Panc1 (cell line): ENCODE measurements at regions not wholly inside any gene's neighbourhood (a gene's known extent, or its start where the extent isn't known, plus 50 kb on each side); places are given as distances from the start of the nearest gene placed in this dataset.

Source experiments
- ATAC-seq: fragments of 200-7000 bp; cut with Tn5 transposase; 2 replicates; pipeline ENCODE4 v1.9.1; 2020; ENCODE audit warnings: mild to moderate bottlenecking, moderate library complexity
- BruUV-seq: library from RNA; stranded (reverse); fragments of 400-500 nt; replicated peaks from 2 replicates; lab custom pipeline; 2021; lab: Mats Ljungman, UMichigan
- CTCF ChIA-PET: fragments of 300-600 bp; sonication (Branson Sonifier 250); formaldehyde crosslinking; loops from one replicate; lab custom pipeline; 2022; ENCODE audit warnings: antibody characterized with exemption; lab: Charles Lee
- POLR2A ChIA-PET: fragments of 300-600 bp; sonication (Branson Sonifier 250); formaldehyde crosslinking; loops from one replicate; lab custom pipeline; 2022; ENCODE audit warnings: antibody characterized with exemption; lab: Charles Lee
- DNase-seq: peaks from one replicate; pipeline ENCODE4 v3.0.0-alpha.2; 2010; ENCODE audit warnings: low read depth, low spot score
- H3K27ac ChIP-seq: 2 replicates; pipeline ENCODE4 v1.5.1; 2011; ENCODE audit warnings: mild to moderate bottlenecking, low read length, inconsistent platforms
- H3K27me3 ChIP-seq: fragments of 200-500 bp; sonication (Bioruptor generic); 2 replicates; pipeline ENCODE4 v1.6.0; 2014; ENCODE audit warnings: low read length, inconsistent platforms; ENCODE audit not compliant: control insufficient read depth, insufficient read depth
- H3K36me3 ChIP-seq: fragments of 200-500 bp; sonication (Bioruptor generic); 2 replicates; pipeline ENCODE4 v1.5.1; 2014; ENCODE audit warnings: inconsistent platforms, mild to moderate bottlenecking, low read length, moderate library complexity; ENCODE audit not compliant: control insufficient read depth, insufficient read depth
- H3K4me1 ChIP-seq: 2 replicates; pipeline ENCODE4 v1.5.1; 2011; ENCODE audit warnings: inconsistent platforms, mild to moderate bottlenecking, low read length, moderate library complexity; ENCODE audit not compliant: control insufficient read depth, insufficient read depth
- H3K4me3 ChIP-seq, 2 experiments: 2 replicates each; pipeline ENCODE4 v1.5.1; 2011 to 2012; ENCODE audit warnings: low read depth in 2 of 2, low read length in 2 of 2, mild to moderate bottlenecking in 2 of 2, inconsistent platforms in 1 of 2, moderate library complexity in 1 of 2
- H3K9me3 ChIP-seq: fragments of 200-500 bp; sonication (Bioruptor generic); 2 replicates; pipeline ENCODE4 v1.5.1; 2014; ENCODE audit warnings: low read depth, mild to moderate bottlenecking, inconsistent platforms, low read length, moderate library complexity; ENCODE audit not compliant: control insufficient read depth, insufficient read depth
- POLR2AphosphoS5 ChIP-seq: IDR thresholded peaks from 2 replicates; pipeline ENCODE4 v1.6.1; 2012; ENCODE audit warnings: mild to moderate bottlenecking, low read depth, low read length, moderate library complexity
- SIN3A ChIP-seq: IDR thresholded peaks from 2 replicates; pipeline ENCODE4 v1.6.1; 2012; ENCODE audit warnings: low read depth, mild to moderate bottlenecking, low read length, moderate library complexity, borderline replicate concordance; ENCODE audit not compliant: insufficient read depth
- TCF7L2 ChIP-seq: IDR thresholded peaks from 2 replicates; pipeline ENCODE4 v1.6.1; 2011; ENCODE audit warnings: mild to moderate bottlenecking, low read depth, low read length, inconsistent platforms
- in situ Hi-C: cut with HindIII; loops from 2 replicates; pipeline ENCODE4 v1.10.0; 2016; ENCODE audit warnings: low sequenced_read_pairs, low pct_unique_long_range_greater_than_20kb
- intact Hi-C: fragments of 100-400 bp; cut with micrococcal nuclease; formaldehyde crosslinking; loops from one replicate; pipeline ENCODE4 v1.10.0; 2022; ENCODE audit not compliant: unreplicated experiment
- TF ChIP-seq, protein P1 (sequence below), 2 experiments: IDR thresholded peaks; 2 replicates each; pipeline ENCODE4 v1.6.1; 2011 to 2012; ENCODE audit warnings: low read depth in 2 of 2, control low read depth in 1 of 2, low read length in 1 of 2, mild to moderate bottlenecking in 1 of 2, moderate library complexity in 1 of 2; ENCODE audit not compliant: insufficient read depth in 1 of 2
- TF ChIP-seq, protein P2 (sequence below): fragments of 450-650 bp; IDR thresholded peaks from 2 replicates; pipeline ENCODE4 v1.5.1; 2017; ENCODE audit warnings: mild to moderate bottlenecking

DNA sequence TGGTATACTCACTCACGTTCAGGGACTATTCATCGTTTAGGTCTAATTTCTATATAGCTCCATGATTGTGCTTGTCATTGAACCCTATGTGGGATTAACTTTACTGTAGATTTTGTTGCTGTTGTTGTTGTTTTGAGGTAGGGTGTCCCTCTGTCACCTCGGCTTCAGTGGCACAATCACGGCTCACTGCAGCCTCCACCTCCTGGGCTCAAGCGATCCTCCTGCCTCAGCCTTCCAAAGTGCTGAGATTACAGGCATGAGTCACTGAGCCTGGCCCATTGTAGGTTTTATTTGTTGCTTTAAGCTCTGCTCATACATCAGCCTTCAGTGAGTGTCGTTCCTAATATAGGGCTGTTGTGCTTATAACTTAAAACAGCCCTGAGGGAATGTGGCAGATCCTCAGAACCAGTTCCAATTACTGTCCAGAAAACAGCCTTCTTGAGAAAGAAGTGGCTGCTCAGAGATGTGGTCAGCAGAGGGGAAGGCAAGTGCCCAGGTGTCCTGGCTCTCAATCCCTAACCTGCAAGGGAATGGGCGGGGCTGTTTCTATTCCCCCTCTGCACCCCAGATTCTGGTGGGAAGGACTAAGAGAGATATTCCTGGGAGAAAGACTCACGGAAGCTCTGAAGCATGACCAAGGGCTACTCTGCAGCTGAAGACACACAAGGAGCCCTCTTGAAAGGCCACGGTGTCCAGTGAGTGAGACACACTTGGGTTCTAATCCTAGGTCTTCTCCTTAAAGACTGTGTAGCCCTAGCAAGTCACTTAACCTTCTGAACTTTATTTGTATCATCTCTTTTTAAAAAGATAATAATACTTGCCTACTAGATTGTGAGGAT lies 79.6 kb upstream of the LCLAT1 start:
- POLR2A ChIA-PET = no interaction called here
- Histone ChIP-seq H3K4me1 (no peaks in the 10 kb centered on the region), H3K4me3 (no peak overlapping the region), H3K27me3 (no peaks in the 10 kb centered on the region; the same call in 1 of the 2 replicates), H3K9me3 (no peaks in the 10 kb centered on the region), H3K27ac (no peak overlapping the region), H3K36me3 (no peaks in the 10 kb centered on the region)
- no peak for DNase-seq
- TF ChIP-seq, protein P1, sequence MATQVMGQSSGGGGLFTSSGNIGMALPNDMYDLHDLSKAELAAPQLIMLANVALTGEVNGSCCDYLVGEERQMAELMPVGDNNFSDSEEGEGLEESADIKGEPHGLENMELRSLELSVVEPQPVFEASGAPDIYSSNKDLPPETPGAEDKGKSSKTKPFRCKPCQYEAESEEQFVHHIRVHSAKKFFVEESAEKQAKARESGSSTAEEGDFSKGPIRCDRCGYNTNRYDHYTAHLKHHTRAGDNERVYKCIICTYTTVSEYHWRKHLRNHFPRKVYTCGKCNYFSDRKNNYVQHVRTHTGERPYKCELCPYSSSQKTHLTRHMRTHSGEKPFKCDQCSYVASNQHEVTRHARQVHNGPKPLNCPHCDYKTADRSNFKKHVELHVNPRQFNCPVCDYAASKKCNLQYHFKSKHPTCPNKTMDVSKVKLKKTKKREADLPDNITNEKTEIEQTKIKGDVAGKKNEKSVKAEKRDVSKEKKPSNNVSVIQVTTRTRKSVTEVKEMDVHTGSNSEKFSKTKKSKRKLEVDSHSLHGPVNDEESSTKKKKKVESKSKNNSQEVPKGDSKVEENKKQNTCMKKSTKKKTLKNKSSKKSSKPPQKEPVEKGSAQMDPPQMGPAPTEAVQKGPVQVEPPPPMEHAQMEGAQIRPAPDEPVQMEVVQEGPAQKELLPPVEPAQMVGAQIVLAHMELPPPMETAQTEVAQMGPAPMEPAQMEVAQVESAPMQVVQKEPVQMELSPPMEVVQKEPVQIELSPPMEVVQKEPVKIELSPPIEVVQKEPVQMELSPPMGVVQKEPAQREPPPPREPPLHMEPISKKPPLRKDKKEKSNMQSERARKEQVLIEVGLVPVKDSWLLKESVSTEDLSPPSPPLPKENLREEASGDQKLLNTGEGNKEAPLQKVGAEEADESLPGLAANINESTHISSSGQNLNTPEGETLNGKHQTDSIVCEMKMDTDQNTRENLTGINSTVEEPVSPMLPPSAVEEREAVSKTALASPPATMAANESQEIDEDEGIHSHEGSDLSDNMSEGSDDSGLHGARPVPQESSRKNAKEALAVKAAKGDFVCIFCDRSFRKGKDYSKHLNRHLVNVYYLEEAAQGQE (IDR thresholded peaks at IDR 0.05; ENCODE audit: insufficient read depth in 1 of 2, low read depth in 2 of 2, low read length in 1 of 2) = no peak
- no peak for TF ChIP-seq TCF7L2
- TF ChIP-seq POLR2AphosphoS5 = no peak
- no peak for TF ChIP-seq SIN3A
- TF ChIP-seq, protein P2, sequence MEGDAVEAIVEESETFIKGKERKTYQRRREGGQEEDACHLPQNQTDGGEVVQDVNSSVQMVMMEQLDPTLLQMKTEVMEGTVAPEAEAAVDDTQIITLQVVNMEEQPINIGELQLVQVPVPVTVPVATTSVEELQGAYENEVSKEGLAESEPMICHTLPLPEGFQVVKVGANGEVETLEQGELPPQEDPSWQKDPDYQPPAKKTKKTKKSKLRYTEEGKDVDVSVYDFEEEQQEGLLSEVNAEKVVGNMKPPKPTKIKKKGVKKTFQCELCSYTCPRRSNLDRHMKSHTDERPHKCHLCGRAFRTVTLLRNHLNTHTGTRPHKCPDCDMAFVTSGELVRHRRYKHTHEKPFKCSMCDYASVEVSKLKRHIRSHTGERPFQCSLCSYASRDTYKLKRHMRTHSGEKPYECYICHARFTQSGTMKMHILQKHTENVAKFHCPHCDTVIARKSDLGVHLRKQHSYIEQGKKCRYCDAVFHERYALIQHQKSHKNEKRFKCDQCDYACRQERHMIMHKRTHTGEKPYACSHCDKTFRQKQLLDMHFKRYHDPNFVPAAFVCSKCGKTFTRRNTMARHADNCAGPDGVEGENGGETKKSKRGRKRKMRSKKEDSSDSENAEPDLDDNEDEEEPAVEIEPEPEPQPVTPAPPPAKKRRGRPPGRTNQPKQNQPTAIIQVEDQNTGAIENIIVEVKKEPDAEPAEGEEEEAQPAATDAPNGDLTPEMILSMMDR = no peak
- intact Hi-C loops (no loop called here), in situ Hi-C loops (no loop called here)
- CTCF ChIA-PET = no interaction called here
- ATAC-seq = no peak
- no TSS peak for BruUV-seq

DNA sequence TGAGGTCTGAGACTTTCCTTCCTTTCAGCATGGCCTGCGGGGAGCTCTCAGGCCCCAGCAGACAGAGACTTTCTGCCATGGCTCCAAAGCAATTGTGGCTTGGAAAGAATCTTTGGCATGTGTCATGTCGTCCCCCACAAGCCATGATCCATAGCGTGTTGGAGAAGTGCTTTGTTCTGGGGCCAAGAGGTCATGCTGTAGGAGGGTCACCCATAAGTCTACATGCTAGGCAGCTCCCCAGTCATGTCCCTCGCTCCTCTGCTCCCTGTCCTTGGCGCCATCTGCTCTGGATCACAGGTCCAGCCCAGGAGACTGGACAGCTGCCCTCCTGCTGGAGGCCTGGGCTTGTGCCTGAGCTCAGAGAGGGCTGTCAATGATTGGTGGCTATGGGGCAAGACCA lies 78.8 kb upstream of the LCLAT1 start:
- no peak for DNase-seq
- in situ Hi-C loops (no loop called here), intact Hi-C loops (no loop called here)
- BruUV-seq = no TSS peak
- Histone ChIP-seq H3K27me3 (no peaks in the 10 kb centered on the region; the same call in 1 of the 2 replicates), H3K36me3 (no peaks in the 10 kb centered on the region), H3K9me3 (no peaks in the 10 kb centered on the region), H3K27ac (no peak overlapping the region), H3K4me3 (no peak overlapping the region), H3K4me1 (no peaks in the 10 kb centered on the region)
- POLR2A ChIA-PET = no interaction called here
- TF ChIP-seq, protein P1 (IDR thresholded peaks at IDR 0.05; ENCODE audit: insufficient read depth in 1 of 2, low read depth in 2 of 2, low read length in 1 of 2) = no peak
- TF ChIP-seq TCF7L2 = no peak
- TF ChIP-seq SIN3A = no peak
- TF ChIP-seq, protein P2 = no peak
- TF ChIP-seq POLR2AphosphoS5 = no peak
- no peak for ATAC-seq
- CTCF ChIA-PET = no interaction called here
